Effector CD4-positive, alpha-beta T cell (primary cell): ENCODE measurements at regions not wholly inside any gene's neighbourhood (a gene's known extent, or its start where the extent isn't known, plus 50 kb on each side); places are given as distances from the start of the nearest gene placed in this dataset.

ENCODE experiments used
- DNase-seq: peaks from one replicate; pipeline ENCODE4 v3.0.0-alpha.2; 2020

GRCh38 chr1:59133997-59134396 lies 162.9 kb upstream of the FGGY start:
- DNase-seq = no peak

GRCh38 chr1:59135761-59136255 lies 161.1 kb upstream of the FGGY start:
- no peak for DNase-seq

GRCh38 chr1:59136541-59137275 lies 160.2 kb upstream of the FGGY start:
- no peak for DNase-seq

GRCh38 chr1:59137276-59137615 lies 159.6 kb upstream of the FGGY start:
- no peak for DNase-seq

GRCh38 chr1:59137968-59138367 lies 158.9 kb upstream of the FGGY start:
- no peak for DNase-seq

- no peak for DNase-seq
Observed at GRCh38 chr1:59138402-59138801, 158.5 kb upstream of the FGGY start.

- no peak for DNase-seq
Observed at GRCh38 chr1:59139396-59139795, 157.5 kb upstream of the FGGY start.

- no peak for DNase-seq
Observed at GRCh38 chr1:59141267-59141863, 155.5 kb upstream of the FGGY start.

GRCh38 chr1:59142311-59143132 lies 154.4 kb upstream of the FGGY start:
- no peak for DNase-seq

GRCh38 chr1:59143133-59143487 lies 153.8 kb upstream of the FGGY start:
- no peak for DNase-seq

GRCh38 chr1:59143811-59144210 lies 153.1 kb upstream of the FGGY start:
- DNase-seq = no peak

GRCh38 chr1:59144959-59145358 lies 151.9 kb upstream of the FGGY start:
- DNase-seq = no peak

GRCh38 chr1:59146056-59146455 lies 150.8 kb upstream of the FGGY start:
- no peak for DNase-seq

GRCh38 chr1:59146651-59147358 lies 150.1 kb upstream of the FGGY start:
- peak; percentile 3 for DNase-seq

- no peak for DNase-seq
Observed at GRCh38 chr1:59149435-59149834, 147.5 kb upstream of the FGGY start.

- no peak for DNase-seq
Observed at GRCh38 chr1:59150577-59151386, 146.1 kb upstream of the FGGY start.

- DNase-seq = no peak
Observed at GRCh38 chr1:59151387-59151761, 145.5 kb upstream of the FGGY start.

- no peak for DNase-seq
Observed at GRCh38 chr1:59151860-59152259, 145.0 kb upstream of the FGGY start.

- DNase-seq = no peak
Observed at GRCh38 chr1:59152511-59152910, 144.4 kb upstream of the FGGY start.

- DNase-seq = no peak
Observed at GRCh38 chr1:59154401-59154800, 142.5 kb upstream of the FGGY start.

GRCh38 chr1:59155351-59155750 lies 141.5 kb upstream of the FGGY start:
- DNase-seq = no peak

- DNase-seq = no peak
Observed at GRCh38 chr1:59156051-59156450, 140.8 kb upstream of the FGGY start.
